ENCODE measurements at regions not wholly inside any gene's neighbourhood (a gene's known extent, or its start where the extent isn't known, plus 50 kb on each side); places are given as distances from the start of the nearest gene placed in this dataset.
A peak's percentile ranks its signal among the peaks of the same experiment; 100 is the strongest.

GRCh38 chr12:127717278-127717677 lies 549.7 kb upstream of the TMEM132C start:
- no peak overlapping the region for H3K4me3 ChIP-seq
- H3K4me1 ChIP-seq (replicated peaks): no peaks in the 10 kb centered on the region
- no peak overlapping the region for H3K27ac ChIP-seq
- no peaks in the 10 kb centered on the region for H3K9me3 ChIP-seq (replicated peaks)
- H3K36me3 ChIP-seq: no peaks in the 10 kb centered on the region
- DNase-seq (ENCODE audit: low read depth in 1 of 2, low spot score in 2 of 2): no peak
- H3K27me3 ChIP-seq (replicated peaks): no peaks in the 10 kb centered on the region

GRCh38 chr12:127720334-127720733 lies 546.6 kb upstream of the TMEM132C start:
- Histone ChIP-seq H3K27ac (no peak overlapping the region), H3K4me1 (replicated peaks) (no peaks in the 10 kb centered on the region), H3K9me3 (replicated peaks) (no peaks in the 10 kb centered on the region), H3K27me3 (replicated peaks) (no peaks in the 10 kb centered on the region), H3K36me3 (no peaks in the 10 kb centered on the region), H3K4me3 (no peak overlapping the region)
- DNase-seq (ENCODE audit: low read depth in 1 of 2, low spot score in 2 of 2): no peak

- no peaks in the 10 kb centered on the region for H3K9me3 ChIP-seq (replicated peaks)
- no peaks in the 10 kb centered on the region for H3K4me1 ChIP-seq (replicated peaks)
- no peaks in the 10 kb centered on the region for H3K27me3 ChIP-seq (replicated peaks)
- no peaks in the 10 kb centered on the region for H3K36me3 ChIP-seq
- H3K4me3 ChIP-seq: no peak overlapping the region
- no peak overlapping the region for H3K27ac ChIP-seq
- no peak for DNase-seq (ENCODE audit: low read depth in 1 of 2, low spot score in 2 of 2)
These were observed 544.4 kb upstream of the TMEM132C start for GRCh38 chr12:127722611-127723010.

- no peak for DNase-seq (ENCODE audit: low read depth in 1 of 2, low spot score in 2 of 2)
- H3K4me1 ChIP-seq (replicated peaks): no peaks in the 10 kb centered on the region
- H3K9me3 ChIP-seq (replicated peaks): no peaks in the 10 kb centered on the region
- no peak overlapping the region for H3K4me3 ChIP-seq
- H3K36me3 ChIP-seq: no peaks in the 10 kb centered on the region
- H3K27me3 ChIP-seq (replicated peaks): no peaks in the 10 kb centered on the region
- H3K27ac ChIP-seq: no peak overlapping the region
These were observed 543.7 kb upstream of the TMEM132C start for GRCh38 chr12:127723251-127723650.

GRCh38 chr12:127726671-127727315 lies 540.2 kb upstream of the TMEM132C start:
- no peaks in the 10 kb centered on the region for H3K9me3 ChIP-seq (replicated peaks)
- no peak for DNase-seq (ENCODE audit: low read depth in 1 of 2, low spot score in 2 of 2)
- H3K27me3 ChIP-seq (replicated peaks): no peaks in the 10 kb centered on the region
- no peak overlapping the region for H3K27ac ChIP-seq
- H3K4me3 ChIP-seq: no peak overlapping the region
- H3K36me3 ChIP-seq: no peaks in the 10 kb centered on the region
- no peaks in the 10 kb centered on the region for H3K4me1 ChIP-seq (replicated peaks)

- Histone ChIP-seq H3K27ac (no peak overlapping the region), H3K9me3 (replicated peaks) (no peaks in the 10 kb centered on the region), H3K4me3 (no peak overlapping the region), H3K4me1 (replicated peaks) (no peaks in the 10 kb centered on the region), H3K27me3 (replicated peaks) (no peaks in the 10 kb centered on the region), H3K36me3 (no peaks in the 10 kb centered on the region)
- DNase-seq (ENCODE audit: low read depth in 1 of 2, low spot score in 2 of 2): no peak
These were observed 538.7 kb upstream of the TMEM132C start for GRCh38 chr12:127728285-127728684.

GRCh38 chr12:127728729-127729128 lies 538.2 kb upstream of the TMEM132C start:
- H3K36me3 ChIP-seq: no peaks in the 10 kb centered on the region

GRCh38 chr12:127729381-127729780 lies 537.6 kb upstream of the TMEM132C start:
- H3K4me1 ChIP-seq (replicated peaks): no peaks in the 10 kb centered on the region
- no peaks in the 10 kb centered on the region for H3K27me3 ChIP-seq (replicated peaks)
- no peak overlapping the region for H3K27ac ChIP-seq
- no peak overlapping the region for H3K4me3 ChIP-seq
- no peak for DNase-seq (ENCODE audit: low read depth in 1 of 2, low spot score in 2 of 2)
- H3K36me3 ChIP-seq: no peaks in the 10 kb centered on the region
- no peaks in the 10 kb centered on the region for H3K9me3 ChIP-seq (replicated peaks)

More at GRCh38 chr12:127728729-127729128, 538.2 kb upstream of the TMEM132C start:
- DNase-seq (ENCODE audit: low read depth in 1 of 2, low spot score in 2 of 2): no peak
- no peaks in the 10 kb centered on the region for H3K4me1 ChIP-seq (replicated peaks)
- no peaks in the 10 kb centered on the region for H3K27me3 ChIP-seq (replicated peaks)
- no peak overlapping the region for H3K27ac ChIP-seq
- H3K9me3 ChIP-seq (replicated peaks): no peaks in the 10 kb centered on the region
- H3K4me3 ChIP-seq: no peak overlapping the region

- H3K27me3 ChIP-seq (replicated peaks): no peaks in the 10 kb centered on the region
- H3K36me3 ChIP-seq: no peaks in the 10 kb centered on the region
- H3K4me1 ChIP-seq (replicated peaks): no peaks in the 10 kb centered on the region
- H3K9me3 ChIP-seq (replicated peaks): no peaks in the 10 kb centered on the region
- no peak overlapping the region for H3K4me3 ChIP-seq
- no peak overlapping the region for H3K27ac ChIP-seq
- DNase-seq (ENCODE audit: low read depth in 1 of 2, low spot score in 2 of 2): no peak
These were observed 535.3 kb upstream of the TMEM132C start for GRCh38 chr12:127731657-127732056.

- H3K36me3 ChIP-seq: no peaks in the 10 kb centered on the region
- no peak overlapping the region for H3K27ac ChIP-seq
- no peaks in the 10 kb centered on the region for H3K27me3 ChIP-seq (replicated peaks)
- H3K9me3 ChIP-seq (replicated peaks): no peaks in the 10 kb centered on the region
- peak in 1 of 2 experiments; percentile 29 for DNase-seq (ENCODE audit: low read depth in 1 of 2, low spot score in 2 of 2)
- H3K4me3 ChIP-seq: no peak overlapping the region
- H3K4me1 ChIP-seq (replicated peaks): peaks cover 10% of the 10 kb centered on the region; the same call in 1 of the 2 replicates
These were observed 524.7 kb upstream of the TMEM132C start for GRCh38 chr12:127742231-127742630.

- H3K36me3 ChIP-seq: no peaks in the 10 kb centered on the region
- peaks cover 21% of the 10 kb centered on the region for H3K4me1 ChIP-seq (replicated peaks)
- H3K27me3 ChIP-seq (replicated peaks): no peaks in the 10 kb centered on the region
- H3K9me3 ChIP-seq (replicated peaks): no peaks in the 10 kb centered on the region
- no peak overlapping the region for H3K4me3 ChIP-seq
- no peak overlapping the region for H3K27ac ChIP-seq
- no peak for DNase-seq (ENCODE audit: low read depth in 1 of 2, low spot score in 2 of 2)
These were observed 521.3 kb upstream of the TMEM132C start for GRCh38 chr12:127745469-127746212.

GRCh38 chr12:127749416-127749815 lies 517.6 kb upstream of the TMEM132C start:
- DNase-seq (ENCODE audit: low read depth in 1 of 2, low spot score in 2 of 2): no peak
- Histone ChIP-seq H3K4me3 (no peak overlapping the region), H3K9me3 (replicated peaks) (no peaks in the 10 kb centered on the region), H3K36me3 (no peaks in the 10 kb centered on the region), H3K27me3 (replicated peaks) (no peaks in the 10 kb centered on the region), H3K4me1 (replicated peaks) (peaks cover 12% of the 10 kb centered on the region), H3K27ac (no peak overlapping the region)

GRCh38 chr12:127750076-127750840 lies 516.7 kb upstream of the TMEM132C start:
- no peak for DNase-seq (ENCODE audit: low read depth in 1 of 2, low spot score in 2 of 2)
- H3K9me3 ChIP-seq (replicated peaks): no peaks in the 10 kb centered on the region
- no peak overlapping the region for H3K4me3 ChIP-seq
- peaks cover 12% of the 10 kb centered on the region for H3K4me1 ChIP-seq (replicated peaks)
- no peaks in the 10 kb centered on the region for H3K36me3 ChIP-seq
- no peak overlapping the region for H3K27ac ChIP-seq
- H3K27me3 ChIP-seq (replicated peaks): no peaks in the 10 kb centered on the region

- Histone ChIP-seq H3K9me3 (replicated peaks) (no peaks in the 10 kb centered on the region), H3K4me3 (no peak overlapping the region), H3K27ac (no peak overlapping the region), H3K4me1 (replicated peaks) (peaks cover 12% of the 10 kb centered on the region), H3K36me3 (no peaks in the 10 kb centered on the region), H3K27me3 (replicated peaks) (no peaks in the 10 kb centered on the region)
- DNase-seq (ENCODE audit: low read depth in 1 of 2, low spot score in 2 of 2): no peak
These were observed 514.2 kb upstream of the TMEM132C start for GRCh38 chr12:127752802-127753201.
